ENCODE measurements at regions not wholly inside any gene's neighbourhood (a gene's known extent, or its start where the extent isn't known, plus 50 kb on each side); places are given as distances from the start of the nearest gene placed in this dataset.

DNA sequence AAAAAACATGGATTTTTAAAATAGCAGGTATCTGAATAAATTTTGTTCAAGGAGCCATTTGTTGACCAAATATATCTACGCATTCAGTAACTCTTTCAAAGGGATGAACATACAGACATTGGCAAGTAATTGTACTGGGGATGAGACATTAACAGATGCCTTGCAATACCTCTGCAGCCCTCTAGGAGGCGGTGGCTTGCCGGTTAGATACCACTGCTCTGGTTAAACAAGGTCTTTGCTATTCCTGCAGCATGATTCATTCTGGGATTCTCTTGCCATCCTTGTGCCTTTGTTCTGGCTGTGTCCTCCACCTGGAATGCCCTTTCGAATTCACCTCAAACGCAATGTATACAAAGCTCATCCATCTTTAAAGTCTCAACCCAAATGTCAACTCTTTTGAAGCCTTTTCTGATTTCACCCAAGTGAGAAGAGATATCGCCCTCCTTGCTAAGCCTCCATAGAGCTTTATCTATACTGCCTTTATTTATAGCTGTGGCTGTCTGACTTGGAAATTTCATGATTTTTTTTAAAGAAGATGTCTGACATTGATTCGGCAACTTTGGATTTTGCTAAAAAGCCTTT lies 131.0 kb upstream of the SRRM4 start:
- H3K4me1 ChIP-seq (ENCODE audit: control insufficient read depth in 1 of 2, insufficient read depth in 2 of 2, low read length in 2 of 2), result no peaks in the 10 kb centered on the region
- H3K9me3 ChIP-seq (ENCODE audit: insufficient read depth, low read depth, low read length), result no peaks in the 10 kb centered on the region
- H3K9ac ChIP-seq (ENCODE audit: low read length), result no peak overlapping the region
- no peak overlapping the region for H2BK5ac ChIP-seq (ENCODE audit: low read depth, low read length, poor library complexity)
- H2BK12ac ChIP-seq (ENCODE audit: low read length), result no peak overlapping the region
- H2BK120ac ChIP-seq (ENCODE audit: insufficient read depth, low read length, poor library complexity), result no peak overlapping the region
- H2AFZ ChIP-seq (ENCODE audit: insufficient read depth, low read length, poor library complexity), result no peak overlapping the region
- no peak overlapping the region for H4K91ac ChIP-seq (ENCODE audit: low read depth, low read length)
- H3K14ac ChIP-seq (ENCODE audit: low read length), result no peak overlapping the region
- H3K18ac ChIP-seq (ENCODE audit: low read length), result no peak overlapping the region
- no peaks in the 10 kb centered on the region for H3K36me3 ChIP-seq (ENCODE audit: control insufficient read depth in 1 of 2, insufficient read depth in 2 of 2, low read length in 2 of 2)
- no peak overlapping the region for H3K4ac ChIP-seq (ENCODE audit: low read depth, low read length)
- no peak overlapping the region for H3K4me2 ChIP-seq (ENCODE audit: low read length)
- H4K8ac ChIP-seq (ENCODE audit: low read depth, low read length), result no peak overlapping the region
- no peaks in the 10 kb centered on the region for H3K79me2 ChIP-seq (ENCODE audit: control insufficient read depth, insufficient read depth, low read length, poor library complexity)
- no CpG with 5 or more reads among the region's 7 CpGs for WGBS (ENCODE audit: extremely low coverage, insufficient coverage, insufficient read length)
- H3K4me3 ChIP-seq (ENCODE audit: low read depth, low read length), result no peak overlapping the region
- H4K12ac ChIP-seq (ENCODE audit: low read depth, low read length), result no peak overlapping the region
- no peak overlapping the region for H2AK5ac ChIP-seq (ENCODE audit: low read length)
- H3K27me3 ChIP-seq (ENCODE audit: insufficient read depth, low read length), result no peaks in the 10 kb centered on the region
- H3K79me1 ChIP-seq (ENCODE audit: low read length), result no peaks in the 10 kb centered on the region
- peak in 1 of 2 donors; percentile 44 for DNase-seq
- H3K23ac ChIP-seq (ENCODE audit: low read length), result no peak overlapping the region
- no peak overlapping the region for H3K27ac ChIP-seq (ENCODE audit: low read depth, low read length)

DNA sequence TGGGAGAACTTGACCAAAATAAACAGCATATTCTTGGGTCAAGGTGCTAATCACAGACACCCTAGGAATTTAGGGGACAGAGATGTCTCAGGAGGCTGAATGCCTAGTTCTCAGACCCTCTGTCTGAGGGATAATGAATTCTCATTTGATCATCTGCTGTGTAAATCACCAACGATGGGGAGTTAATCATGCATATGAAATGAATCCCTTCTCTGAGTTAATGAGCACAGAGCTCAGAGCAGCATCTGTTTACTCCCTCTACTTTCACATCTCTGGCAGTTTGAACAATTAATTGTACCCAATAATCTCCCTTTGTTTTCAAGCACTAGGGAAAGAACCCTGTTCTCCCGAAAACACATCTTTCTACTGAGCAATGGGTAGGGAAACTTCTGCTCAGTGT lies 129.4 kb upstream of the SRRM4 start:
- Histone ChIP-seq H3K4me3 (ENCODE audit: low read depth, low read length) (no peak overlapping the region), H3K9me3 (ENCODE audit: insufficient read depth, low read depth, low read length) (no peaks in the 10 kb centered on the region), H2AFZ (ENCODE audit: insufficient read depth, low read length, poor library complexity) (no peak overlapping the region), H3K23ac (ENCODE audit: low read length) (no peak overlapping the region), H3K79me1 (ENCODE audit: low read length) (no peaks in the 10 kb centered on the region), H4K91ac (ENCODE audit: low read depth, low read length) (no peak overlapping the region), H3K14ac (ENCODE audit: low read length) (no peak overlapping the region), H3K4me1 (ENCODE audit: control insufficient read depth in 1 of 2, insufficient read depth in 2 of 2, low read length in 2 of 2) (no peaks in the 10 kb centered on the region), H4K12ac (ENCODE audit: low read depth, low read length) (no peak overlapping the region), H4K8ac (ENCODE audit: low read depth, low read length) (no peak overlapping the region), H3K9ac (ENCODE audit: low read length) (no peak overlapping the region), H3K79me2 (ENCODE audit: control insufficient read depth, insufficient read depth, low read length, poor library complexity) (no peaks in the 10 kb centered on the region), H3K27ac (ENCODE audit: low read depth, low read length) (no peak overlapping the region), H2BK12ac (ENCODE audit: low read length) (no peak overlapping the region), H3K27me3 (ENCODE audit: insufficient read depth, low read length) (no peaks in the 10 kb centered on the region), H2AK5ac (ENCODE audit: low read length) (no peak overlapping the region), H3K4me2 (ENCODE audit: low read length) (no peak overlapping the region), H2BK5ac (ENCODE audit: low read depth, low read length, poor library complexity) (no peak overlapping the region), H3K4ac (ENCODE audit: low read depth, low read length) (no peak overlapping the region), H2BK120ac (ENCODE audit: insufficient read depth, low read length, poor library complexity) (no peak overlapping the region), H3K36me3 (ENCODE audit: control insufficient read depth in 1 of 2, insufficient read depth in 2 of 2, low read length in 2 of 2) (no peaks in the 10 kb centered on the region), H3K18ac (ENCODE audit: low read length) (no peak overlapping the region)
- WGBS (ENCODE audit: extremely low coverage, insufficient coverage, insufficient read length), result no CpG with 5 or more reads among the region's 2 CpGs
- no peak for DNase-seq

DNA sequence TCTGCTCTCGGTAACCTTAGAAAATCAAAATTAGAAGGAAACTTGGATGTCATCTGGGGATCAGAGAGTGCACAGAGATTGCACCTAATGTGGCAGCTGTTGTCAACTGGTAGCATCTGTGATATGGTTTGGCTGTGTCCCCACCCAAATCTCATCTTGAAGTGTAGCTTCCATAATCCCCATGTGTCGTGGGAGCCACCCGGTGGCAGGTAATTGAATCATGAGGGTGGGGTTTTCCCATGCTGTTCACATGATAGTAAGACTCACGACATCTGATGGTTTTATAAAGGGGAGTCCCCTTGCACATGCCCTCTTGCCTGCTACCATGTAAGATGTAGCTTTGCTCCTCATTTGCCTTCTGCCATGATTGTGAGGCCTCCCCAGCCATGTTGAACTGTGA lies 127.7 kb upstream of the SRRM4 start:
- no peak overlapping the region for H3K4ac ChIP-seq (ENCODE audit: low read depth, low read length)
- no peak overlapping the region for H3K27ac ChIP-seq (ENCODE audit: low read depth, low read length)
- H3K23ac ChIP-seq (ENCODE audit: low read length), result no peak overlapping the region
- no peaks in the 10 kb centered on the region for H3K36me3 ChIP-seq (ENCODE audit: control insufficient read depth in 1 of 2, insufficient read depth in 2 of 2, low read length in 2 of 2)
- no peaks in the 10 kb centered on the region for H3K27me3 ChIP-seq (ENCODE audit: insufficient read depth, low read length)
- H3K14ac ChIP-seq (ENCODE audit: low read length), result no peak overlapping the region
- DNase-seq, result no peak
- no peak overlapping the region for H2AFZ ChIP-seq (ENCODE audit: insufficient read depth, low read length, poor library complexity)
- no peaks in the 10 kb centered on the region for H3K9me3 ChIP-seq (ENCODE audit: insufficient read depth, low read depth, low read length)
- H3K79me1 ChIP-seq (ENCODE audit: low read length), result no peaks in the 10 kb centered on the region
- no CpG with 5 or more reads among the region's 4 CpGs for WGBS (ENCODE audit: extremely low coverage, insufficient coverage, insufficient read length)
- no peak overlapping the region for H4K12ac ChIP-seq (ENCODE audit: low read depth, low read length)
- H2BK12ac ChIP-seq (ENCODE audit: low read length), result no peak overlapping the region
- H4K91ac ChIP-seq (ENCODE audit: low read depth, low read length), result no peak overlapping the region
- no peak overlapping the region for H2BK120ac ChIP-seq (ENCODE audit: insufficient read depth, low read length, poor library complexity)
- H3K79me2 ChIP-seq (ENCODE audit: control insufficient read depth, insufficient read depth, low read length, poor library complexity), result no peaks in the 10 kb centered on the region
- H3K9ac ChIP-seq (ENCODE audit: low read length), result no peak overlapping the region
- no peak overlapping the region for H3K18ac ChIP-seq (ENCODE audit: low read length)
- H3K4me2 ChIP-seq (ENCODE audit: low read length), result no peak overlapping the region
- no peaks in the 10 kb centered on the region for H3K4me1 ChIP-seq (ENCODE audit: control insufficient read depth in 1 of 2, insufficient read depth in 2 of 2, low read length in 2 of 2)
- no peak overlapping the region for H2AK5ac ChIP-seq (ENCODE audit: low read length)
- no peak overlapping the region for H4K8ac ChIP-seq (ENCODE audit: low read depth, low read length)
- no peak overlapping the region for H3K4me3 ChIP-seq (ENCODE audit: low read depth, low read length)
- no peak overlapping the region for H2BK5ac ChIP-seq (ENCODE audit: low read depth, low read length, poor library complexity)

DNA sequence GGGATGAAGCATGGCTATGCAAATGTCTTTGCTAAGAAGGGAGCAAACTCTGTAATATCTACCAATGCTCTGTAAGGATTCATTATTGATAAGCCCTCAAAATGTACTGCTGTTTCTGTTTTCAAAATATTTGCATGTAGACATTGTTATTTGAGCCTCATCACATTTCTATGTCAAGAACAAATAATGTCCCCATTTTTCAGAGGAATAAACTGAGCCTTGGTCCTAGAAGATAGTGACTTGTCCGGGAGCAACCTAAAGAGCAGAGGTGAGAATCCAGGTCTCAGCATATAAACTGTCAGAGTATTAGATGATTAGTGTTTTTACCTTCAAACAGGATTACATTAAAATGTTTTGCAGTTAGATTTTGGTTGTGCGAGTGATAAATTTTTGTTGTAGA lies 125.5 kb upstream of the SRRM4 start:
- H3K4me3 ChIP-seq (ENCODE audit: low read depth, low read length), result no peak overlapping the region
- H3K27me3 ChIP-seq (ENCODE audit: insufficient read depth, low read length), result no peaks in the 10 kb centered on the region
- H3K23ac ChIP-seq (ENCODE audit: low read length), result no peak overlapping the region
- H3K4me2 ChIP-seq (ENCODE audit: low read length), result no peak overlapping the region
- no peaks in the 10 kb centered on the region for H3K79me1 ChIP-seq (ENCODE audit: low read length)
- H3K36me3 ChIP-seq (ENCODE audit: control insufficient read depth in 1 of 2, insufficient read depth in 2 of 2, low read length in 2 of 2), result no peaks in the 10 kb centered on the region
- H3K79me2 ChIP-seq (ENCODE audit: control insufficient read depth, insufficient read depth, low read length, poor library complexity), result no peaks in the 10 kb centered on the region
- no peaks in the 10 kb centered on the region for H3K9me3 ChIP-seq (ENCODE audit: insufficient read depth, low read depth, low read length)
- H4K91ac ChIP-seq (ENCODE audit: low read depth, low read length), result no peak overlapping the region
- 100% methylated on average over 1 of the region's 2 CpGs for WGBS (ENCODE audit: extremely low coverage, insufficient coverage, insufficient read length)
- no peak overlapping the region for H3K4ac ChIP-seq (ENCODE audit: low read depth, low read length)
- H4K8ac ChIP-seq (ENCODE audit: low read depth, low read length), result no peak overlapping the region
- H3K27ac ChIP-seq (ENCODE audit: low read depth, low read length), result no peak overlapping the region
- H2BK12ac ChIP-seq (ENCODE audit: low read length), result no peak overlapping the region
- DNase-seq, result no peak
- H2BK5ac ChIP-seq (ENCODE audit: low read depth, low read length, poor library complexity), result no peak overlapping the region
- no peak overlapping the region for H3K18ac ChIP-seq (ENCODE audit: low read length)
- no peaks in the 10 kb centered on the region for H3K4me1 ChIP-seq (ENCODE audit: control insufficient read depth in 1 of 2, insufficient read depth in 2 of 2, low read length in 2 of 2)
- no peak overlapping the region for H2BK120ac ChIP-seq (ENCODE audit: insufficient read depth, low read length, poor library complexity)
- no peak overlapping the region for H4K12ac ChIP-seq (ENCODE audit: low read depth, low read length)
- H3K14ac ChIP-seq (ENCODE audit: low read length), result no peak overlapping the region
- H2AFZ ChIP-seq (ENCODE audit: insufficient read depth, low read length, poor library complexity), result no peak overlapping the region
- no peak overlapping the region for H3K9ac ChIP-seq (ENCODE audit: low read length)
- no peak overlapping the region for H2AK5ac ChIP-seq (ENCODE audit: low read length)

Data from trophoblast cell (in vitro differentiated cells and primary cell).